LHCN-M2 (cell line): ENCODE measurements at regions not wholly inside any gene's neighbourhood (a gene's known extent, or its start where the extent isn't known, plus 50 kb on each side); places are given as distances from the start of the nearest gene placed in this dataset.

Experiments used
- DNase-seq: peaks from one replicate; pipeline ENCODE4 v3.0.0-alpha.2; 2012; ENCODE audit warnings: low read depth

DNA sequence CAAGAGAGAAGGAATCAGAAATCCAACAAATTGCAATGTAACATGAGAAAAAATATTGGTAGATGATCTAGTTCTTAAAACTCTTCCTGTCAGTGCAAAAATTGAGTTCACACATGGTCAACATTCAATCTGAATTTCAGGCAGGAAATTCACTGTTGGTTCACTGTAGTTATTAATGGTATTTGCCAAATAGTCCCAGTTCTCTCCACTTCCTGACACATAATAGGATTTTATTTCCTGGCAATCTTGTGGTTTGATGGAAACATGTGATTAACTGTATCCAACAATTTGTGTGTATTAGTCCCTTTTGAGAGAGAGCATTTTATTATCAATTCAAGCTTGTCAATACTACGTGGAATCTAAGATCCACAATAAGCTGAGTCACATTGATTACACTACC is 1103.1 kb downstream of the ROBO2 start:
- no peak for DNase-seq

DNA sequence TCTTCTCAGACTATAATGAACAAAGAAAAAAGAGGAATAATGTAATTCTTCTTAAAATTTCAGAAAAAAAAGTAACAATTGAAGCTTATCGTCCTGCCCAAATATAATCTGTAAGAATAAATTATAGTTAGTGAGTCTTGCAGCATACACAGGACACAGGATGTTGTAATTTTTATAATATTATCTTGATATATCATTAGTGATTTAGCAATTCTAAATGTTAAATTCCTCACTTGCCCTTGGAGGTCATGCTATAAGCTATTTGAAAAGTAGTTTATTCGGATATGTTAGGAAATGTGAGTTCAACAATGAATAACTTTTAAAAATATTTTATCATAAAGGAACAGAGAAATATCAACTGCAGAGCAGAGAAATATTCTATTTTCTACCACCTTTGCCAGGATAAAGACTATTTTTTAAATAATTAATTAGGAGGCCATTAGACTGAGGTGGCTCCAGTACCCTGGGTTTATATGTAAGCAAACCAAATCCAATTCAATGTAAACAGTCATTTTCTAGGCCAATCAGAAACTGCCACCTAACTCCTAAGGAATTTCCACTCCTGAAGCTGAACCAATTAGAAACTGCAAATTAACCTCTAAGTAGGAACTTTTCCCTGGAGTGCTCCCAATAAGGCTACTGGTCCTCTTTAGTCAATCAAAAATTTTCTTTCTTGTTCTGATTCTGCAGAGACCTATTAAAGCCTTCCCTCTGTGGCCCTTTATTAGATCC is 1109.3 kb downstream of the ROBO2 start:
- DNase-seq, result no peak

GRCh38 chr3:78153973-78154372 is 1114.1 kb downstream of the ROBO2 start:
- DNase-seq, result no peak

DNA sequence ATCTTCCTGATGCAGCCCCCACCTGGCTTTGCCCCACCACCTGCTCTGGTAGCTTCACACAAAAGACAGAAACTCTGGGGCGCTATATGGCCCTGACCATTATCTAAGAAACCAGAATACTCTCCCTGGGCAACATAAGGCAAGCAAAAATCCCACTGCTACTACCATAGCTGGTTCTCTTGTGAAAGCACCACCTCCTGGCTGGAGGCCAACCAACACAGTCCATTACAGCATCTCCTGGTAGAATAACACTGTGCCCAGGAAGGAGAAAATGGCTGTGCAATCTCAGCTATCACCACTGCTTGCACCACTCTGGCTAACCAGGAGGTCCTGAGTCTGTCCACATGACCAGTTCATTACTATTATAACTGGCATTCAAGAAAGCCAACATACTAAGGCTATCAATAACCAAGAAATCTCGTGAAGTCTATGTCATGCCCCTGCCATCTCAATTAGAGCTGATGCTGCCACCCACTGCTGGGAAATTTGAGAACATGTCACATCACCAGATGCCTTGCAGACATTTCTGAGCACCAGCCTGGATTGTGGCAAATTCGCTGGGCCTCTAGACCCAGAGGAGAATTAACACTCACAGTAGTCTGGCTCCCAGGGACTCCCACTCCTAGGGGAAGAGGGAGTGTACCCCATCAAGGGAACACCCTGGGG is 1114.8 kb downstream of the ROBO2 start:
- no peak for DNase-seq

DNA sequence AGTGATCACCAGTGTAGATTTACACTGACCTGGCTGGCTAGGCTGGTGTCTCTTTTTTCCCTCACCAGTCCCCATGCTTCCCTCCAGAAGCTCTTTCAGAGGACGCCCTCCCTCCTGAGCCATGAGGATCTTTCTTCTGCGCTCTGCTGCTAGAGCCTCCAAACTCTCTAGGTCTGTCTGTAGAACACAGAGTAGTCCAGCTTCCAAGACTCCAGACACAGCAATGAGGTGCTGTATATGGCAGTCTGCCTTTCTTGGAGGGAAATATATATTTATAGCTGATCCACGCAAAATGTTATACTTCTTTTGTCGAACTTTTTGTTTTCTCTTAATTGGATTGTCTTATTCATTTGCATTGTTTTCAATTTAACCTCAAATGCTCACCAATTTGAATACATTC is 1121.8 kb downstream of the ROBO2 start:
- no peak for DNase-seq

GRCh38 chr3:78163379-78163778 is 1123.5 kb downstream of the ROBO2 start:
- DNase-seq, result no peak

DNA sequence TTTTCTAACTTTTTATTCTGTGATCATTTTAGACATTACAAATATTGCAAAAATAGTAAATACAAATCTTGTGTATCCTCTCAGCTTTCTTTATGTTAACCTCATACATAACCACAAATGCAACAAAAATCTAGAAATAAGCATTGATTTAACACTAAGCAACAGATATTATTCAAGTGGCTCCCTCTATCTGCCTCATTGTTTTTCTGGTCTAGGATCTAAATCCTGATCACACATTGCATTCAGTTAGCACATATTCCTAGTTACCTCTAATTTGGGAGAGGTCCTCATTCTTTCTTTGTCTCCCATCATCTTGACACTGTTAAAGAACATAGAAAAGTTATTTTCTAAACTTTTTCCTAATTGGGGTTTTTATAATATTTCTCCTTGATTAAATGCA is 1126.0 kb downstream of the ROBO2 start:
- no peak for DNase-seq

DNA sequence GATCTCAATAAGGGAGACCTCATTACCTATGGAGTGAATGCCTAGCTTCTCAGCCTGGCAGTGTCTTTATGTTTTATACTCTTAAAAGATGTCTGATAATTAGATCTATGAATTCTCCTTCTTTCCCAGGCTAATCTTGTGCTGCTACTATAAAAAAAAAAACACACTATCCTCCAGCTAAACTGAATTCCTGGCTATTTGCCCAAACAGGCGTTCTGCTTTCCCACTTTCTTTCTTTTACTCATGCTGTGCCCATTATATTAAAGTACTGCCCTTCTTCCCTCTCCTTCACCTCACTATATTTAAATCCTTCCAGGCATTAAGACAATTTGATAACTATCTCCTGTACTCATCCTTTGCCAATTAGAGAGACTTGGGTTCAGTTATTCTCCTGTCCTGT is 1134.9 kb downstream of the ROBO2 start:
- DNase-seq, result no peak

DNA sequence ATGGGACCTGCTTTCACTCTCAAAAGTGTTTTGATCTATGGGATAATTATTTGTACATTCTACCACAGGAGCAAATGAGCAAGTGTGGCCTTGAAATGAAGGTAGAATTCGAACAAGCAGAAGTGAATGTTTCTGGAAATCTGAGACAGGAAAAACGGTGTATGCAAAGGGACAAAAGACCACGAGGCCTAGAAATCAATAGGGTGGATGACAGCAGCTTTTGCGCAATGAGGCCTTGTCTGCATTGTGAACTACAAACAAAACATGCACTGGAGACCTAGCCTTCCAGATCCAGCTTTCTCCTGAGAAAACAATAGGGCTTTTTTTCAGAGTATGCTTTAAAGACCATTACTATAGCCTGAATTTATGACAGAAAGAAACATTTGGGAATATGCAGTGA is 1137.0 kb downstream of the ROBO2 start:
- DNase-seq, result no peak

DNA sequence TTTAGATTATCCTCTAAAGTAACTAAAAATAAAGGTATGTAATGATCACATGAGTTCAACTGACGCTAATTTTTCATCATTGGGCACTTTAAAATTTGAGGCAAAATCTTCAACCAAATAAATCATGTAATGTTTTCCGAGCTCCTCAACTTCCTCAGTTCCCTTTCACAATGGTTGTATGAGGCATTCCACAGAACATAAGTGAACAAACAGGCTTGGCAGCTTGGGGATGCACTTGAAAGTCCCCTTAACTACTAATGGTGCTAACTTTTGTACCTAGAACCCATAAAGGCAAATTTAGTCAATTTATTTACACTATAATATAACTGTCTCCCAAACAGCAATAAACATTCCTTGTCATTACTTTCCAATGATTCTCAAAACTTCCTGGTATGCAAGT is 1137.9 kb downstream of the ROBO2 start:
- no peak for DNase-seq

DNA sequence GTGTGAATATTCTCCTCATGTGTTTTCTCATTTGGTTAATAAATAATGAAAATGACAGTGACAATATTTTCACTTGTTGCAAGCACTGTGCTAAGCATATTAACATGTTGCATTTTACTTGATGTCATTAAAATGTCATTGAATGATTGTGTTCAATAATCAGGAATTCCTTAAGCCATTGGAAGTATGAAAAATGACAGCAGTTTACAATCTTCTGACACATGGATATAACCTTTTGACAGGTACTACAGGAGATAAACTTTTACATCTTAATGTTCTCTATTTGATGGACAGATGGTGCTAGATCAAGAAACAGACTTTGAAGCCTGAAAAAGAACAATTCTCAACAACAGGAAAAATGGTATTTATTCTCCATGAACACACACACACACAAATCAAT is 1138.3 kb downstream of the ROBO2 start:
- no peak for DNase-seq

DNA sequence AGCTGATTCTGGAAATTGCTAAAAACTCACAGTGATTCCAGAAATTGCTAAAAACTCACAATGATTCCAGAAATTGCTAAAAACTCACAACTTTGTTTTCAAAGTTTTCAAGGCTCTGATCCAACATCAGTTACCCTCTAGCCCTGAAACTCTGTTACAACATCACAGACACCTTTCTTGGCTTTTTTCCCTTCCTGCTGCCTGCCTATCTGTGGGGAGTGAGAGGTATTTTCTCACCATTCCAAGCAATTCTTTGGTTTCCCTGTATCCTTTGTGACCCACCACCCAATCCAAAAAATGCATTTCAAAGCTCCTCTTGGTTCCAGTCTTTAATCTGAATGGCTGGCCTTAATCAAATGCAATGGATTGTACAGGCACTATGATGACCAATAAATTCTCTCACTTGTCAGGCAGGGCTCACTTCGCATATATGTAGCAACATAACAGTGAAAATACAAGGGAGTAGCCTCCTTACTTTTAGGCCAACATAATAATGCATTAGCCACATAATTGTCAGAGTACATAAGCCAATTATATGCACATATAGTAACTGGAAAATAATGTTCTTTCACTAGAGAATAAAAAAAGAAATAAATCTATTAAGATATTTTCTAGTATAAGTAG is 1139.0 kb downstream of the ROBO2 start:
- DNase-seq, result no peak

DNA sequence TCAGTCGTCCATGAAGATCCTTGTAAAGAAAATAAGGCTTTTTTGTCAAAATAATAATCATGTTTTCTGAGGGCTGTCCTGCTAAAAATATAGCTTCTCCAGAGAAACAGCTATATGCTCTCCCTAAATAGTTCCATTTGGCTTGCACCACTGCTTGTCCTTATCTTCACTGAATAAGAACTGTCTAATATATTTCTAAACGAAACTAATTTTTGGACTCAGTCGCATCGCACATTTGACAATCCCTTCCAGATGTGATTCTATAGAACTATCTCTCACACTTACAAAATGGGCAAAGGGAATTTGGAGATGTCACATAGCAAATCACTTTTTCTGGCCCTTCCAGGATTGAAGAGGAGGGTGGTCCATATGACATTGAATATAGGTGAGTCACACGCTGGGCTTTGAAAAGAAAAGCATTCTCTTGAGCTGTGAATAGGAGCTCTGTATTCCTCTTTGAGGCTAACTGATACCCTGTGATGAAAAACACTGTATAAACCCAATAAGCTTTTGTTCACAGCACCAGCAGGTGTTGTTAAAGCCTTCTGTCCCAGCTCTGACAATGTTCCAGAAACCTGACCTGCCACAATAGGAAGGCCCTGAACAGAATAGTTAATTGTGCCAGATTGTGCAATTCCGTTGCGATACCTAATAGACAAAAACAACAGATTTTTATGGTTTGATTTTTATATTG is 1144.2 kb downstream of the ROBO2 start:
- no peak for DNase-seq

DNA sequence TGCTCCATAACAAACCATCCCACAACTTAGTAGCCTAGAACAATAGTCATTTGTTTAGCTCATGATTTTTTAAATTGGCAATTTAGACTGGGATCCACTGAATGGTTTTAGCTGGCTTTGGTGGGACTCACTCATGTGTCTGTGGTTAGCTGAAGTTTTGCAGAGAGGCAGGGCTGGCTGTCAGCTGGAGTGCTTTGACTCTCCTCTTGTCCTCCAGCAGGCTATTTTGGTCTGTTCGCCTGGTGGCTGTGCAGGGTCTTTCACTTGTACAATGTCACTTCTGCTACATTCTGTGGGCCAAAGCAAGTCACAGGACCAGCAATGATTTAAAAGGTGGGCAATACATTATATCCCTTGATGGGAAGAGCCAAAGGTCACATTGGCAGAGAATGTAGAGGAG is 1146.5 kb downstream of the ROBO2 start:
- no peak for DNase-seq

DNA sequence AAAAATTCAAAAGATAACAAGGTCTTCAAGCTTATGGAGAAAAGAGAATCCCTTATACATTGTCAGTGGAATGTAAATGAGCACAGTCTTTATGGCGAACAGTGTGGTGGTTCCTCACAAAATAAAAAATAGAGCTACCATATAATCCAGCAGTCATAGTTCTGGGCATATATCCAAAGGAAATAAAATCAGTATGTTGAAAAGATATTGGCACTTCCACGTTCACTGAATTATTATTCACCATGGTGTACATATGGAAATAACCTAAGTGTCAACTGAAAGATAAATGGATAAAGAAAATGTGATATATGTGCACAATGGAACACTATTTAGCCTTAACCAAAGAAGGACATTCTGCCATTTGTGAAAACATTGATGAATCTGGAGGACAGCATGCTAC is 1161.2 kb downstream of the ROBO2 start:
- no peak for DNase-seq

DNA sequence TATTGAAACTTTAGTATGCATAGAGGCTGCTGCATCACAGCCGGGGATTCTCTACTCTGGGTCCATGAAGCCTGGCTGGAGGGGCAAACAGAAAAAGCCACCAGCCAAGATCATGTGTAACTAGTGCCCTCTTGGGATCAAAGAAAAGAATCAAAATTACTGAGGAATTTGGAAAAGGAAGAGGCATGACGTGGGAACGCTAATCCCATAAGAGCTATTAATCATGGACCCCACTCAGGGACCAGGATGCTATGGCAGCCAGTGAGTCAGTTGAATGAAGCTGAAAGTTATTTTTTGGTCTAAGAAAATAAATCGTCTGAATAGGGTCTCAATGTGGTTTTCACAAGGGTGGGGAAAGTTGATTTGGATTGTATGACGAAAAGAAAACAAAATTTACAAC is 1165.1 kb downstream of the ROBO2 start:
- no peak for DNase-seq

DNA sequence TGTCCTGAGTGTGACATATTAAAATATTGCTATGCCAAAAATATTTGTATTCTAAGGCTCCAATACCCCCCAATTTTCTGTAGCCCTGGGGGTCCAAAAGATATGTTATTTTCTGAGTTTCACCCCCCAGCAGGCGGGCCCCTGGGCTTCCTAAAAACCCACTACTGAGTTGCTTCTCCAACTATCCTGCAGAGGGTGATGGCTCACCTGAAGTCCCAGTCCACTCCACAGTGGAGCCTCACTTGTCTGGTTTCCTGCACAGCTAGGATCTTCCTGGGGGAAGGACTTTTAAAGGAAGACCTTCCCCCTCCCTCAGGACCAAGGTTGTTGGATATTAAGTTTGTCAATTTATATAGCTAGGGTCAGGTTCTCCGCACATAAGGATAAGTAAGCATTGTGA is 1181.4 kb downstream of the ROBO2 start:
- no peak for DNase-seq

GRCh38 chr3:78221796-78222195 is 1181.9 kb downstream of the ROBO2 start:
- no peak for DNase-seq

DNA sequence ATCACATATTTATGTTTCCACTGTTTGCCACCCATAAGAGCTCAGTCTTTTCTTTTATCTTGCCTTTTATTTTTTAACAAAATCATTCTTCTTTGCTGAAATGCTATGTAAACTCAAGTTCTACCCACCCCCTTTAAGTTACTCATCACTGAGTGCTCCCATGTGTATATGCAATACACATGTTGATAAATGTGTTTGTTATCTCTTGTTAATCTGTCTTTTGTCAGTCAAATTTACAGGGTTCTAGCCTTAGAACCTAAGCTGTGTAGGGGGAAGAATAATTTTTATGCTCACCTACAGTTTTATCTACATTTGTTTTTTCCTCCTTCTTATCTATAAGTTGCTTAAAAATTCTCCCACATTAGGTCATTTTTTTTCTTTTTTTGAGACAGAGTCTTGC is 1195.9 kb downstream of the ROBO2 start:
- DNase-seq, result no peak

DNA sequence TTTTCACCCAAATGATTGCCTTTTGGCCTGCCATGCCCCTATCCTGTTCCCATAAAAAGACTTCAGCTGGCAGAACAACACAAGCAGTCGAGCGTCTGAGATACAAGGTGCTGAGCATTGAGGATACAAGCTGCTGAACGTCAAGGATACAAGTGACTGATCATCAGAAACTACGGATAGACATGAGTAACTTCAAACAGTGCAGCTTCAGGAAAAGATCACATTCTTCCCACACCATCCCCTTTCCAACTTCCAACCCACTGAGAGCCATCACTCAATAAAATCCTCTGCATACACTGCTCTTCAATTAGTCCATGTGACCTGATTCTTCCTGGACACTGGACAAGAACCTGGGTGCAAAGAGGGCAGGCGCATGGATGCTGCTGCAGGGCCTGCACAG is 1198.9 kb downstream of the ROBO2 start:
- no peak for DNase-seq

- DNase-seq, result no peak
Observed at GRCh38 chr3:78242724-78243123, 1202.8 kb downstream of the ROBO2 start.

- no peak for DNase-seq
Observed at GRCh38 chr3:78244136-78244535, 1204.2 kb downstream of the ROBO2 start.

DNA sequence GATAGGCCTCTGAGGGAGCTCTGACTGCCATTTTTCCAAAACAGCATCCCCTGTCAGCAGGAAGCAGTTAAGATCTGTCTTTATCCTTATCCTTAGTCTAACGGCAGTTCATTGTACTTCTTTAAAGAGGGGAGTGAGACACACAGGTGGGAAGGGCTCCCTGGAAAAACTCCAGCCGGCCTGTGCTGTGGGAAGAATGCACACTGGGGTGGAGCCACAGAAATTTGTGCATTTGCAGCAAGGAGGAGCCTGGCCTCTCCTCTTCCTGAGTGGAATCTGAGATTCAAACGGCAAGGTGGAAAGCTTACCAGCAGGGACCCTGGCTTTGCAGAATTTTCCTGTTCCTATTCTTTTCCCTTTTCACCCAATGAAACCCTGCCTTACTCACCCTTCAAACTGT is 1209.4 kb downstream of the ROBO2 start:
- DNase-seq, result no peak
